WTC11 (cell line): ENCODE measurements at regions not wholly inside any gene's neighbourhood (a gene's known extent, or its start where the extent isn't known, plus 50 kb on each side); places are given as distances from the start of the nearest gene placed in this dataset.

Experiments
- ATAC-seq: fragments of 200-7000 bp; cut with Tn5 transposase; 2 replicates; pipeline ENCODE4 v1.10.0; 2021; ENCODE audit warnings: mild to moderate bottlenecking, moderate library complexity
- CTCF ChIA-PET: fragments of 300-600 bp; sonication (Branson Sonifier 250); formaldehyde crosslinking; loops from one replicate; lab custom pipeline; 2021; ENCODE audit warnings: antibody characterized with exemption; lab: Charles Lee
- POLR2A ChIA-PET: fragments of 350-600 bp; sonication (Branson Sonifier 250); formaldehyde crosslinking; loops from one replicate; lab custom pipeline; 2021; ENCODE audit warnings: antibody characterized with exemption; lab: Charles Lee
- DNase-seq: peaks from one replicate; pipeline ENCODE4 v3.0.0; 2021; ENCODE audit warnings: low spot score
- H3K27ac Mint-ChIP-seq: 2 replicates; pipeline ENCODE4 v1.8.0; 2021; ENCODE audit warnings: mixed read lengths
- H3K27me3 Mint-ChIP-seq: 2 replicates; pipeline ENCODE4 v1.8.0; 2021; ENCODE audit warnings: low read depth, mild to moderate bottlenecking, moderate library complexity, mixed read lengths
- H3K36me3 Mint-ChIP-seq: 2 replicates; pipeline ENCODE4 v1.8.0; 2021; ENCODE audit warnings: mixed read lengths
- H3K4me1 Mint-ChIP-seq: 2 replicates; pipeline ENCODE4 v1.8.0; 2022; ENCODE audit warnings: mixed read lengths
- H3K4me3 Mint-ChIP-seq: 2 replicates; pipeline ENCODE4 v1.8.0; 2021; ENCODE audit warnings: mild to moderate bottlenecking, moderate library complexity, mixed read lengths
- H3K9me3 Mint-ChIP-seq: 2 replicates; pipeline ENCODE4 v1.8.0; 2021; ENCODE audit warnings: mixed read lengths
- CREB1 ChIP-seq: sonication (generic); formaldehyde crosslinking; IDR thresholded peaks from 2 replicates; pipeline ENCODE4 v1.8.0; 2023; ENCODE audit warnings: mild to moderate bottlenecking, missing genetic modification reagents
- ESRRA ChIP-seq: sonication (generic); formaldehyde crosslinking; IDR thresholded peaks from 2 replicates; pipeline ENCODE4 v1.8.1; 2022; ENCODE audit warnings: mild to moderate bottlenecking, missing genetic modification reagents, borderline replicate concordance
- ETV6 ChIP-seq: sonication (generic); formaldehyde crosslinking; IDR thresholded peaks from 2 replicates; pipeline ENCODE4 v1.8.1; 2022; ENCODE audit warnings: mild to moderate bottlenecking, missing genetic modification reagents
- FOXK1 ChIP-seq: sonication (generic); formaldehyde crosslinking; IDR thresholded peaks from 2 replicates; pipeline ENCODE4 v1.8.0; 2022; ENCODE audit warnings: mild to moderate bottlenecking, moderate library complexity, missing genetic modification reagents
- GTF2I ChIP-seq: fragments of 250-450 bp; sonication (Bioruptor Pico); conservative IDR thresholded peaks from 2 replicates; pipeline ENCODE4 v1.4.0; 2021; ENCODE audit warnings: mild to moderate bottlenecking
- JAZF1 ChIP-seq: fragments of 250-450 bp; sonication (Bioruptor Pico); IDR thresholded peaks from 2 replicates; pipeline ENCODE4 v1.9.0; 2021; ENCODE audit warnings: moderate library complexity, mild to moderate bottlenecking, inconsistent platforms
- NR3C1 ChIP-seq: sonication (generic); formaldehyde crosslinking; conservative IDR thresholded peaks from 2 replicates; pipeline ENCODE4 v1.8.1; 2023; ENCODE audit warnings: low read depth, mild to moderate bottlenecking, missing genetic modification reagents
- SMAD4 ChIP-seq: sonication (generic); formaldehyde crosslinking; IDR thresholded peaks from 2 replicates; pipeline ENCODE4 v1.8.0; 2022; ENCODE audit warnings: mild to moderate bottlenecking, missing genetic modification reagents
- TCF7 ChIP-seq: sonication (generic); formaldehyde crosslinking; IDR thresholded peaks from 2 replicates; pipeline ENCODE4 v1.8.0; 2022; ENCODE audit warnings: mild to moderate bottlenecking, low read depth, missing genetic modification reagents, moderate library complexity
- TEAD4 ChIP-seq: sonication (generic); formaldehyde crosslinking; IDR thresholded peaks from 2 replicates; pipeline ENCODE4 v1.8.0; 2022; ENCODE audit warnings: mild to moderate bottlenecking, missing genetic modification reagents
- ZBTB21 ChIP-seq: sonication (generic); formaldehyde crosslinking; IDR thresholded peaks from 2 replicates; pipeline ENCODE4 v1.8.1; 2023; ENCODE audit warnings: mild to moderate bottlenecking, missing genetic modification reagents, borderline replicate concordance
- ZNF121 ChIP-seq: sonication (generic); formaldehyde crosslinking; IDR thresholded peaks from 2 replicates; pipeline ENCODE4 v1.8.0; 2023; ENCODE audit warnings: missing genetic modification reagents
- TF ChIP-seq, protein P1 (sequence below): sonication (generic); formaldehyde crosslinking; IDR thresholded peaks from 2 replicates; pipeline ENCODE4 v1.8.1; 2022; ENCODE audit warnings: mild to moderate bottlenecking, moderate library complexity, missing genetic modification reagents
- TF ChIP-seq, protein P2 (sequence below): fragments of 250-450 bp; sonication (Bioruptor Pico); IDR thresholded peaks from 2 replicates; pipeline ENCODE4 v1.8.0; 2021; ENCODE audit warnings: mild to moderate bottlenecking
- TF ChIP-seq, protein P3 (sequence below): fragments of 250-450 bp; sonication (Bioruptor Pico); IDR thresholded peaks from 2 replicates; pipeline ENCODE4 v1.9.0; 2021; ENCODE audit warnings: mild to moderate bottlenecking, borderline replicate concordance
- TF ChIP-seq, protein P4 (sequence below): sonication (generic); formaldehyde crosslinking; IDR thresholded peaks from 2 replicates; pipeline ENCODE4 v1.8.1; 2023; ENCODE audit warnings: mild to moderate bottlenecking, moderate library complexity, missing genetic modification reagents
- TF ChIP-seq, protein P5 (sequence below): sonication (generic); formaldehyde crosslinking; IDR thresholded peaks from 2 replicates; pipeline ENCODE4 v1.8.0; 2023; ENCODE audit warnings: missing genetic modification reagents, mild to moderate bottlenecking, borderline replicate concordance
- TF ChIP-seq, protein P6 (sequence below): sonication (generic); formaldehyde crosslinking; IDR thresholded peaks from 2 replicates; pipeline ENCODE4 v1.8.0; 2023; ENCODE audit warnings: mild to moderate bottlenecking, missing genetic modification reagents

DNA sequence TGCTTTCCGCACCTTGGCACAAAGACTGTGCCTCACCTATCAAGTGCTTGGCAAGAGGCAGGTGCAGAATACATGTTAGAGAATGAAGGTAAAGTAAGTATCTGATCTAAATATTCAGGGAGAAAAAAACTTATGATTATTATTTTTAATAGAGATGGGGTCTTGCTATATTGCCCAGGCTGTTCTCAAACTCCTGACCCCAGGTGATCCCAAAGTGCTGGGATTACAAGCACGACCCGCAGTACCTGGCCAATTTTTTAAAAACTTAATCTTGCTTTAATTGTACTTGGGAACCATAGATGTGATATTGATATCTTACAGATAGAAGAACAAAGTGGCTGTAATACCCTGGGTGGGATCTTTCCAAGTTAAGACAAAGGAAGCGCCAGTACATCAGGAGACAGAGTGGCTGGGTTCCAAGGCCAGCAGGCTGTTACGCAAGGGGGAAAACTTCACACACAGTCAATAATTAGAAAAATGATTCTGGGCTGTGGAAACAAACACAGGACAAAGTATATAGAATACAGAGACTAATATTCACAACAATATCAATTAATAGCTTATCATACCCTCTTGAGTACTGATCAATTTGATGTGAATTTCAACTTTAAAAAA lies 58.6 kb upstream of the ATP1A1 start (continued):
- TF ChIP-seq, protein P1, sequence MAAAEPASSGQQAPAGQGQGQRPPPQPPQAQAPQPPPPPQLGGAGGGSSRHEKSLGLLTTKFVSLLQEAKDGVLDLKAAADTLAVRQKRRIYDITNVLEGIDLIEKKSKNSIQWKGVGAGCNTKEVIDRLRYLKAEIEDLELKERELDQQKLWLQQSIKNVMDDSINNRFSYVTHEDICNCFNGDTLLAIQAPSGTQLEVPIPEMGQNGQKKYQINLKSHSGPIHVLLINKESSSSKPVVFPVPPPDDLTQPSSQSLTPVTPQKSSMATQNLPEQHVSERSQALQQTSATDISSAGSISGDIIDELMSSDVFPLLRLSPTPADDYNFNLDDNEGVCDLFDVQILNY = no peak
- TF ChIP-seq, protein P2, sequence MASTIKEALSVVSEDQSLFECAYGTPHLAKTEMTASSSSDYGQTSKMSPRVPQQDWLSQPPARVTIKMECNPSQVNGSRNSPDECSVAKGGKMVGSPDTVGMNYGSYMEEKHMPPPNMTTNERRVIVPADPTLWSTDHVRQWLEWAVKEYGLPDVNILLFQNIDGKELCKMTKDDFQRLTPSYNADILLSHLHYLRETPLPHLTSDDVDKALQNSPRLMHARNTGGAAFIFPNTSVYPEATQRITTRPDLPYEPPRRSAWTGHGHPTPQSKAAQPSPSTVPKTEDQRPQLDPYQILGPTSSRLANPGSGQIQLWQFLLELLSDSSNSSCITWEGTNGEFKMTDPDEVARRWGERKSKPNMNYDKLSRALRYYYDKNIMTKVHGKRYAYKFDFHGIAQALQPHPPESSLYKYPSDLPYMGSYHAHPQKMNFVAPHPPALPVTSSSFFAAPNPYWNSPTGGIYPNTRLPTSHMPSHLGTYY (CRISPR knock-in tag) = no peak
- TF ChIP-seq, protein P3, sequence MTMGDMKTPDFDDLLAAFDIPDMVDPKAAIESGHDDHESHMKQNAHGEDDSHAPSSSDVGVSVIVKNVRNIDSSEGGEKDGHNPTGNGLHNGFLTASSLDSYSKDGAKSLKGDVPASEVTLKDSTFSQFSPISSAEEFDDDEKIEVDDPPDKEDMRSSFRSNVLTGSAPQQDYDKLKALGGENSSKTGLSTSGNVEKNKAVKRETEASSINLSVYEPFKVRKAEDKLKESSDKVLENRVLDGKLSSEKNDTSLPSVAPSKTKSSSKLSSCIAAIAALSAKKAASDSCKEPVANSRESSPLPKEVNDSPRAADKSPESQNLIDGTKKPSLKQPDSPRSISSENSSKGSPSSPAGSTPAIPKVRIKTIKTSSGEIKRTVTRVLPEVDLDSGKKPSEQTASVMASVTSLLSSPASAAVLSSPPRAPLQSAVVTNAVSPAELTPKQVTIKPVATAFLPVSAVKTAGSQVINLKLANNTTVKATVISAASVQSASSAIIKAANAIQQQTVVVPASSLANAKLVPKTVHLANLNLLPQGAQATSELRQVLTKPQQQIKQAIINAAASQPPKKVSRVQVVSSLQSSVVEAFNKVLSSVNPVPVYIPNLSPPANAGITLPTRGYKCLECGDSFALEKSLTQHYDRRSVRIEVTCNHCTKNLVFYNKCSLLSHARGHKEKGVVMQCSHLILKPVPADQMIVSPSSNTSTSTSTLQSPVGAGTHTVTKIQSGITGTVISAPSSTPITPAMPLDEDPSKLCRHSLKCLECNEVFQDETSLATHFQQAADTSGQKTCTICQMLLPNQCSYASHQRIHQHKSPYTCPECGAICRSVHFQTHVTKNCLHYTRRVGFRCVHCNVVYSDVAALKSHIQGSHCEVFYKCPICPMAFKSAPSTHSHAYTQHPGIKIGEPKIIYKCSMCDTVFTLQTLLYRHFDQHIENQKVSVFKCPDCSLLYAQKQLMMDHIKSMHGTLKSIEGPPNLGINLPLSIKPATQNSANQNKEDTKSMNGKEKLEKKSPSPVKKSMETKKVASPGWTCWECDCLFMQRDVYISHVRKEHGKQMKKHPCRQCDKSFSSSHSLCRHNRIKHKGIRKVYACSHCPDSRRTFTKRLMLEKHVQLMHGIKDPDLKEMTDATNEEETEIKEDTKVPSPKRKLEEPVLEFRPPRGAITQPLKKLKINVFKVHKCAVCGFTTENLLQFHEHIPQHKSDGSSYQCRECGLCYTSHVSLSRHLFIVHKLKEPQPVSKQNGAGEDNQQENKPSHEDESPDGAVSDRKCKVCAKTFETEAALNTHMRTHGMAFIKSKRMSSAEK (CRISPR knock-in tag) = no peak
- TF ChIP-seq, all 79 proteins: peak for 0

DNA sequence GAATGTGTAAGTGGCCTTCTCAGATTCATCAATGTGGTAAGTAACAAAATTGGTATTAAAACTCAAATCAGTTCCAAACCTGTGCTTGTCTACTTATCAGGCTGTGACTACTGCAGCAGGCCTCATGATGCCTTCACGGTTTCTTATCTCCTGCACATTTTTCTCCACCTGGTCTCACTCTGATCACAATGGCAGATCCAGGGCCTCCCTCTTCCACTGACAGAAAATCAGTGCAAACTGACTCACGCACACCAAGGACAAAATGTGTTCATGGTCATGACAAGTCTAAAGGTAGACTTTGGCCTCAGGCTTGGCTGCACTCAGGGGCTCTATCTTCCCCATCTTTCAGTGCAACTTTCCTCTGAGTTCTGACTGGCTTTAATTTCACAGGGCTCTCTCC lies 56.7 kb upstream of the ATP1A1 start:
- Mint-ChIP-seq H3K27ac (no peak overlapping the region), H3K4me3 (no peak overlapping the region), H3K4me1 (peaks cover 15% of the 10 kb centered on the region), H3K9me3 (no peaks in the 10 kb centered on the region), H3K36me3 (no peaks in the 10 kb centered on the region), H3K27me3 (no peaks in the 10 kb centered on the region; the same call in 1 of the 2 replicates)
- ChIA-PET POLR2A (no interaction called here), CTCF (no interaction called here)
- DNase-seq (no peak), ATAC-seq (no peak)
- no peak for TF ChIP-seq GTF2I
- no peak for TF ChIP-seq ZNF121 (CRISPR knock-in tag)

DNA sequence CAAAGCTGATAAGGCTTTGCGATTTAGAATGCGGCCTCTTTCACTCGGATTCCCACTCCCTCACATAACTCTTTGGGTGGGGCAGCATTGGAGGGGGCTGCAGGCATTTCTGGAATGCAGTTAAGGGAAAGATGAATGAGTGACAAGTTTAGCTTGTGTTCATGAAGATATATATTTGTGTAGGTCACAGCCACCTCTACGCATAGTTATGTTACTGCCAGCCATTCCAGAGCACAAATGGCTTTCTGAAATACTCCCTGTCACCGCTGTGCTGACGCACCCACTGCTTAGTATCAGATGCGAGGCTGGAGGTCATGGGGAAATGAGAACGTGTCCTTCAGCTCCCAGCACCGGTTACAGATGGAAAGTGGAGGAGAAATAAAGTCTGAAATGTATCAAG lies 54.1 kb upstream of the ATP1A1 start:
- Mint-ChIP-seq H3K36me3 (no peaks in the 10 kb centered on the region), H3K27me3 (no peaks in the 10 kb centered on the region; the same call in 1 of the 2 replicates), H3K4me3 (no peak overlapping the region), H3K9me3 (no peaks in the 10 kb centered on the region), H3K4me1 (no peaks in the 10 kb centered on the region), H3K27ac (no peak overlapping the region)
- ChIA-PET CTCF (no interaction called here), POLR2A (no interaction called here)
- ATAC-seq (no peak), DNase-seq (no peak)
- no peak for TF ChIP-seq FOXK1 (CRISPR knock-in tag)
- no peak for TF ChIP-seq TEAD4 (CRISPR knock-in tag)
- TF ChIP-seq, protein P4, sequence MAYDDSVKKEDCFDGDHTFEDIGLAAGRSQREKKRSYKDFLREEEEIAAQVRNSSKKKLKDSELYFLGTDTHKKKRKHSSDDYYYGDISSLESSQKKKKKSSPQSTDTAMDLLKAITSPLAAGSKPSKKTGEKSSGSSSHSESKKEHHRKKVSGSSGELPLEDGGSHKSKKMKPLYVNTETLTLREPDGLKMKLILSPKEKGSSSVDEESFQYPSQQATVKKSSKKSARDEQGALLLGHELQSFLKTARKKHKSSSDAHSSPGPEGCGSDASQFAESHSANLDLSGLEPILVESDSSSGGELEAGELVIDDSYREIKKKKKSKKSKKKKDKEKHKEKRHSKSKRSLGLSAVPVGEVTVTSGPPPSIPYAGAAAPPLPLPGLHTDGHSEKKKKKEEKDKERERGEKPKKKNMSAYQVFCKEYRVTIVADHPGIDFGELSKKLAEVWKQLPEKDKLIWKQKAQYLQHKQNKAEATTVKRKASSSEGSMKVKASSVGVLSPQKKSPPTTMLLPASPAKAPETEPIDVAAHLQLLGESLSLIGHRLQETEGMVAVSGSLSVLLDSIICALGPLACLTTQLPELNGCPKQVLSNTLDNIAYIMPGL (CRISPR knock-in tag) = no peak
- TF ChIP-seq JAZF1 (CRISPR knock-in tag) = no peak
- no peak for TF ChIP-seq ESRRA (CRISPR knock-in tag)
- TF ChIP-seq NR3C1 (CRISPR knock-in tag) = no peak
- TF ChIP-seq, protein P5, sequence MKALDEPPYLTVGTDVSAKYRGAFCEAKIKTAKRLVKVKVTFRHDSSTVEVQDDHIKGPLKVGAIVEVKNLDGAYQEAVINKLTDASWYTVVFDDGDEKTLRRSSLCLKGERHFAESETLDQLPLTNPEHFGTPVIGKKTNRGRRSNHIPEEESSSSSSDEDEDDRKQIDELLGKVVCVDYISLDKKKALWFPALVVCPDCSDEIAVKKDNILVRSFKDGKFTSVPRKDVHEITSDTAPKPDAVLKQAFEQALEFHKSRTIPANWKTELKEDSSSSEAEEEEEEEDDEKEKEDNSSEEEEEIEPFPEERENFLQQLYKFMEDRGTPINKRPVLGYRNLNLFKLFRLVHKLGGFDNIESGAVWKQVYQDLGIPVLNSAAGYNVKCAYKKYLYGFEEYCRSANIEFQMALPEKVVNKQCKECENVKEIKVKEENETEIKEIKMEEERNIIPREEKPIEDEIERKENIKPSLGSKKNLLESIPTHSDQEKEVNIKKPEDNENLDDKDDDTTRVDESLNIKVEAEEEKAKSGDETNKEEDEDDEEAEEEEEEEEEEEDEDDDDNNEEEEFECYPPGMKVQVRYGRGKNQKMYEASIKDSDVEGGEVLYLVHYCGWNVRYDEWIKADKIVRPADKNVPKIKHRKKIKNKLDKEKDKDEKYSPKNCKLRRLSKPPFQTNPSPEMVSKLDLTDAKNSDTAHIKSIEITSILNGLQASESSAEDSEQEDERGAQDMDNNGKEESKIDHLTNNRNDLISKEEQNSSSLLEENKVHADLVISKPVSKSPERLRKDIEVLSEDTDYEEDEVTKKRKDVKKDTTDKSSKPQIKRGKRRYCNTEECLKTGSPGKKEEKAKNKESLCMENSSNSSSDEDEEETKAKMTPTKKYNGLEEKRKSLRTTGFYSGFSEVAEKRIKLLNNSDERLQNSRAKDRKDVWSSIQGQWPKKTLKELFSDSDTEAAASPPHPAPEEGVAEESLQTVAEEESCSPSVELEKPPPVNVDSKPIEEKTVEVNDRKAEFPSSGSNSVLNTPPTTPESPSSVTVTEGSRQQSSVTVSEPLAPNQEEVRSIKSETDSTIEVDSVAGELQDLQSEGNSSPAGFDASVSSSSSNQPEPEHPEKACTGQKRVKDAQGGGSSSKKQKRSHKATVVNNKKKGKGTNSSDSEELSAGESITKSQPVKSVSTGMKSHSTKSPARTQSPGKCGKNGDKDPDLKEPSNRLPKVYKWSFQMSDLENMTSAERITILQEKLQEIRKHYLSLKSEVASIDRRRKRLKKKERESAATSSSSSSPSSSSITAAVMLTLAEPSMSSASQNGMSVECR (CRISPR knock-in tag) = no peak
- no peak for TF ChIP-seq CREB1
- TF ChIP-seq TCF7 (CRISPR knock-in tag) = no peak
- TF ChIP-seq, protein P6, sequence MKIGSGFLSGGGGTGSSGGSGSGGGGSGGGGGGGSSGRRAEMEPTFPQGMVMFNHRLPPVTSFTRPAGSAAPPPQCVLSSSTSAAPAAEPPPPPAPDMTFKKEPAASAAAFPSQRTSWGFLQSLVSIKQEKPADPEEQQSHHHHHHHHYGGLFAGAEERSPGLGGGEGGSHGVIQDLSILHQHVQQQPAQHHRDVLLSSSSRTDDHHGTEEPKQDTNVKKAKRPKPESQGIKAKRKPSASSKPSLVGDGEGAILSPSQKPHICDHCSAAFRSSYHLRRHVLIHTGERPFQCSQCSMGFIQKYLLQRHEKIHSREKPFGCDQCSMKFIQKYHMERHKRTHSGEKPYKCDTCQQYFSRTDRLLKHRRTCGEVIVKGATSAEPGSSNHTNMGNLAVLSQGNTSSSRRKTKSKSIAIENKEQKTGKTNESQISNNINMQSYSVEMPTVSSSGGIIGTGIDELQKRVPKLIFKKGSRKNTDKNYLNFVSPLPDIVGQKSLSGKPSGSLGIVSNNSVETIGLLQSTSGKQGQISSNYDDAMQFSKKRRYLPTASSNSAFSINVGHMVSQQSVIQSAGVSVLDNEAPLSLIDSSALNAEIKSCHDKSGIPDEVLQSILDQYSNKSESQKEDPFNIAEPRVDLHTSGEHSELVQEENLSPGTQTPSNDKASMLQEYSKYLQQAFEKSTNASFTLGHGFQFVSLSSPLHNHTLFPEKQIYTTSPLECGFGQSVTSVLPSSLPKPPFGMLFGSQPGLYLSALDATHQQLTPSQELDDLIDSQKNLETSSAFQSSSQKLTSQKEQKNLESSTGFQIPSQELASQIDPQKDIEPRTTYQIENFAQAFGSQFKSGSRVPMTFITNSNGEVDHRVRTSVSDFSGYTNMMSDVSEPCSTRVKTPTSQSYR (CRISPR knock-in tag) = no peak
- no peak for TF ChIP-seq SMAD4 (CRISPR knock-in tag)
- no peak for TF ChIP-seq ETV6 (CRISPR knock-in tag)
- no peak for TF ChIP-seq ZBTB21 (CRISPR knock-in tag)
